ENCODE measurements at regions not wholly inside any gene's neighbourhood (a gene's known extent, or its start where the extent isn't known, plus 50 kb on each side); places are given as distances from the start of the nearest gene placed in this dataset.

DNA sequence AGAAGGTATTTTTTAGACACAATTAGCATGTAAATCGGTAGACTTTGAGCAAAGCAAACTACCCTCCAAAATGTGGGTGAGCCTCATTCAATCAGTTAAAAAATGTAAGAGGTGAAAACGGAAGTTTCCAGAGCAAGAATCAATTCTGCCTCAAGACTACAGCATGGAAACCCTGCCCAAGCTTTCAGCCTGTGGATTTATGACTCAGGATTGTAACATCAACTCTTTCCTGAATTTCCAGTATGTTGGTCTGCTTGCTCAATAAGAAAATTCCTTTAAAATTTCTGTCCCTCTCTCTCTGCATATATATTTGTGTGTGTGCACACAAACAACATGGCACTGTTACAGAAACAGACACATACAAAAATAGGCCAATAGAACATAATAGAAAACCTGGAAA lies 228.6 kb upstream of the DOK6 start:
- H3K9ac ChIP-seq (replicated peaks in 1 of 4; ENCODE audit: extremely low read depth in 1 of 4, low read depth in 3 of 4, low read length in 3 of 4): no peak overlapping the region
- H4K20me1 ChIP-seq (replicated peaks in 1 of 2; ENCODE audit: control insufficient read depth in 1 of 2, insufficient read depth in 2 of 2, low read length in 2 of 2): no peaks in the 10 kb centered on the region
- H3K23ac ChIP-seq (ENCODE audit: insufficient read length): no peak overlapping the region
- no peak overlapping the region for H3K18ac ChIP-seq (ENCODE audit: extremely low read depth, low read length)
- no peaks in the 10 kb centered on the region for H3K23me2 ChIP-seq (ENCODE audit: low read depth, low read length)
- H4K91ac ChIP-seq (replicated peaks; ENCODE audit: insufficient read length, low read length): no peak overlapping the region
- ChIA-PET POLR2A (ENCODE audit: partially characterized antibody) (interaction anchor here (1.0 kb wide), 1 partner anchor 158 kb away, joined by 3 read pairs; no protein-coding TSS in a partner anchor), CTCF (ENCODE audit: partially characterized antibody) (interaction anchor here (0.6 kb wide), 1 partner anchor 51 kb away, joined by 3 read pairs; no protein-coding TSS in a partner anchor)
- H2BK15ac ChIP-seq (ENCODE audit: low read length): no peak overlapping the region
- H2AK5ac ChIP-seq (ENCODE audit: low read depth, low read length): no peak overlapping the region
- H4K5ac ChIP-seq (ENCODE audit: insufficient read length, low read depth, low read length): no peak overlapping the region
- no peak overlapping the region for H3K14ac ChIP-seq (ENCODE audit: insufficient read length)
- no peak overlapping the region for H4K8ac ChIP-seq (ENCODE audit: extremely low read depth, insufficient read depth, low read length)
- H2BK5ac ChIP-seq (ENCODE audit: low read depth, low read length): no peak overlapping the region
- WGBS, 2 experiments (ENCODE audit: extremely low coverage in 1 of 2, insufficient coverage in 1 of 2, insufficient read length in 1 of 2, insufficient replicate concordance in 2 of 2, low coverage in 1 of 2, low lambda C conversion rate in 2 of 2, missing lambda C conversion rate in 1 of 2): 92% methylated on average over 2 of the region's 2 CpGs; no CpG with 5 or more reads in 1 of the 2 experiments
- H3K36me3 ChIP-seq (ENCODE audit: control insufficient read depth in 2 of 4, insufficient read depth in 4 of 4, low read length in 3 of 4): no peaks in the 10 kb centered on the region
- no peaks in the 10 kb centered on the region for H3K27me3 ChIP-seq (replicated peaks in 1 of 4; ENCODE audit: control insufficient read depth in 3 of 4, extremely low read depth in 1 of 4, insufficient read depth in 3 of 4, low read length in 3 of 4)
- H2AFZ ChIP-seq (ENCODE audit: low read length): no peak overlapping the region
- no peak overlapping the region for H3K56ac ChIP-seq (replicated peaks; ENCODE audit: insufficient read length, low read depth, low read length)
- DNase-seq (ENCODE audit: low read depth in 1 of 2, low spot score in 2 of 2) (no peak), FAIRE-seq (no peak)
- H2BK20ac ChIP-seq (ENCODE audit: low read length): no peak overlapping the region
- H3K4ac ChIP-seq (replicated peaks; ENCODE audit: insufficient read length, low read depth, low read length): no peak overlapping the region
- no peaks in the 10 kb centered on the region; a peak in 1 of 4 replicates for H3K9me3 ChIP-seq (ENCODE audit: insufficient read depth in 2 of 2, low read depth in 1 of 2, low read length in 1 of 2)
- no peaks in the 10 kb centered on the region for H3K79me2 ChIP-seq (ENCODE audit: control insufficient read depth in 1 of 2, insufficient read depth in 2 of 2, low read length in 2 of 2)
- no peak overlapping the region for H3K4me3 ChIP-seq (ENCODE audit: extremely low read depth in 1 of 4, insufficient read depth in 2 of 4, low read depth in 3 of 4, low read length in 4 of 4)
- no peak overlapping the region for H3K27ac ChIP-seq (ENCODE audit: low read depth, low read length)
- H2BK12ac ChIP-seq (ENCODE audit: low read depth, low read length): no peak overlapping the region
- no peaks in the 10 kb centered on the region for H3K79me1 ChIP-seq (ENCODE audit: low read depth, low read length)
- H2BK120ac ChIP-seq (replicated peaks; ENCODE audit: low read depth, low read length): no peak overlapping the region
- no peak overlapping the region for H3K4me2 ChIP-seq (ENCODE audit: insufficient read depth in 1 of 2, low read depth in 2 of 2, low read length in 2 of 2)
- no peaks in the 10 kb centered on the region for H3K4me1 ChIP-seq (replicated peaks in 1 of 4; ENCODE audit: control insufficient read depth in 3 of 4, insufficient read depth in 4 of 4, low read length in 3 of 4)
- TF ChIP-seq EP300 (IDR thresholded peaks at IDR 0.05; ENCODE audit: borderline replicate concordance in 1 of 2, low read depth in 2 of 2, low read length in 2 of 2): no peak

Data from H1 (cell line).